AG04450 (cell line): ENCODE measurements at regions not wholly inside any gene's neighbourhood (a gene's known extent, or its start where the extent isn't known, plus 50 kb on each side); places are given as distances from the start of the nearest gene placed in this dataset.

Experiments used
- CTCF ChIA-PET: fragments of 300-600, 350-600 bp; formaldehyde crosslinking; extraction: SDS; loops from one replicate; lab custom pipeline; 2022; ENCODE audit warnings: antibody characterized with exemption, inconsistent platforms; lab: Charles Lee
- POLR2A ChIA-PET: fragments of 350-600 bp; formaldehyde crosslinking; extraction: SDS; loops from one replicate; lab custom pipeline; 2021; ENCODE audit warnings: antibody characterized with exemption, inconsistent platforms; lab: Yijun Ruan, JAX
- DNase-seq: peaks from one replicate; pipeline ENCODE4 v3.0.0-alpha.2; 2011; ENCODE audit warnings: low read depth, low spot score
- H3K27ac ChIP-seq: one replicate; pipeline ENCODE4 v1.5.1; 2012; ENCODE audit warnings: low read depth, low read length, control low read depth
- H3K27me3 ChIP-seq: one replicate; pipeline ENCODE4 v1.6.0; 2012; ENCODE audit warnings: low read length; ENCODE audit not compliant: control insufficient read depth, insufficient read depth
- H3K4me3 ChIP-seq: 2 replicates; pipeline ENCODE4 v1.5.1; 2011; ENCODE audit warnings: mild to moderate bottlenecking, low read depth, low read length, control low read depth
- H3K9me3 ChIP-seq: 2 replicates; pipeline ENCODE4 v1.5.1; 2012; ENCODE audit warnings: low read length; ENCODE audit not compliant: control insufficient read depth, insufficient read depth
- TF ChIP-seq, protein P1 (sequence below): IDR thresholded peaks from 2 replicates; pipeline ENCODE4 v1.5.1; 2011; ENCODE audit warnings: low read depth, low read length, control low read depth, inconsistent platforms

DNA sequence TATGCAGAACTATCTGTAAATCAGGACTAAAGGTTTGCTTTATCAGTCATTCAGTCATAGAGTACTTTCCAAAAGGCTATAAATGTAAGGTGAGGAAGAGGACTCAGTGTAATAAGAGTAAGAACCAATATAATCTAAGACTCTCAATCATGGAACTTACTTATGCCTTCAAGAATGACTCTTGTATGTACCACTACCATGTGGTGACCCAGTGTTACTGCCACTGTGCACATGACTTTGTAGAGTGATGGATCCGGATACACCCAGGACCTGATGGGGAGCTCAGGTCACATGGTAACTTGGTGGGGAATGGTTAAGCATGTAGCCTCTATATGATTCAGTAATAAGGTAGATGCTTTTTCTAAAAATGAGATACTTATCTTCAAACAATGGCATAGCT lies 2099.8 kb downstream of the MRPL39 start:
- Histone ChIP-seq H3K27me3 (no peaks in the 10 kb centered on the region), H3K9me3 (peaks cover 17% of the 10 kb centered on the region; the same call in 1 of the 2 replicates), H3K27ac (no peak overlapping the region), H3K4me3 (no peak overlapping the region)
- DNase-seq, result no peak
- ChIA-PET POLR2A (no interaction called here), CTCF (no interaction called here)
- TF ChIP-seq, protein P1, sequence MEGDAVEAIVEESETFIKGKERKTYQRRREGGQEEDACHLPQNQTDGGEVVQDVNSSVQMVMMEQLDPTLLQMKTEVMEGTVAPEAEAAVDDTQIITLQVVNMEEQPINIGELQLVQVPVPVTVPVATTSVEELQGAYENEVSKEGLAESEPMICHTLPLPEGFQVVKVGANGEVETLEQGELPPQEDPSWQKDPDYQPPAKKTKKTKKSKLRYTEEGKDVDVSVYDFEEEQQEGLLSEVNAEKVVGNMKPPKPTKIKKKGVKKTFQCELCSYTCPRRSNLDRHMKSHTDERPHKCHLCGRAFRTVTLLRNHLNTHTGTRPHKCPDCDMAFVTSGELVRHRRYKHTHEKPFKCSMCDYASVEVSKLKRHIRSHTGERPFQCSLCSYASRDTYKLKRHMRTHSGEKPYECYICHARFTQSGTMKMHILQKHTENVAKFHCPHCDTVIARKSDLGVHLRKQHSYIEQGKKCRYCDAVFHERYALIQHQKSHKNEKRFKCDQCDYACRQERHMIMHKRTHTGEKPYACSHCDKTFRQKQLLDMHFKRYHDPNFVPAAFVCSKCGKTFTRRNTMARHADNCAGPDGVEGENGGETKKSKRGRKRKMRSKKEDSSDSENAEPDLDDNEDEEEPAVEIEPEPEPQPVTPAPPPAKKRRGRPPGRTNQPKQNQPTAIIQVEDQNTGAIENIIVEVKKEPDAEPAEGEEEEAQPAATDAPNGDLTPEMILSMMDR, result no peak

DNA sequence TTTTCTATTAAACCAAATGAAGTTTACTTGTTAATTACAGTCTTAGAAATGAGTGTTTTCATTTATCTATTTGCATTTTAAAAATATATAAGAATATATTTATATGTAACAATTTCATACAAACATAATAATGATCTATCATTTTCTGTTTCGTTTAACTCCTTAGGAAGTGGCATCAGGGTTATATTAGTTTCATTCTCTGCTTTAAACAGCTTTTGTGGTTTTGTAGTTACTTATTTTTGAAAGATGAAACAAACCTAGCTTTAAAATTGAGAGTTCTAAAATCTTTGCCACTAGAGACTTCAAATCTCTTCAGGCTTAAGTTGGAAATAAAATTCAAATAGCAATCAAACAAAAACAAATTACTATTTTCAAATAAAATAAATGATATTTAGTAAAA lies 2110.6 kb downstream of the MRPL39 start:
- Histone ChIP-seq H3K27ac (no peak overlapping the region), H3K27me3 (no peaks in the 10 kb centered on the region), H3K9me3 (peaks cover 12% of the 10 kb centered on the region), H3K4me3 (no peak overlapping the region)
- CTCF ChIA-PET, result no interaction called here
- TF ChIP-seq, protein P1, result no peak
- DNase-seq, result no peak
- POLR2A ChIA-PET, result no interaction called here

DNA sequence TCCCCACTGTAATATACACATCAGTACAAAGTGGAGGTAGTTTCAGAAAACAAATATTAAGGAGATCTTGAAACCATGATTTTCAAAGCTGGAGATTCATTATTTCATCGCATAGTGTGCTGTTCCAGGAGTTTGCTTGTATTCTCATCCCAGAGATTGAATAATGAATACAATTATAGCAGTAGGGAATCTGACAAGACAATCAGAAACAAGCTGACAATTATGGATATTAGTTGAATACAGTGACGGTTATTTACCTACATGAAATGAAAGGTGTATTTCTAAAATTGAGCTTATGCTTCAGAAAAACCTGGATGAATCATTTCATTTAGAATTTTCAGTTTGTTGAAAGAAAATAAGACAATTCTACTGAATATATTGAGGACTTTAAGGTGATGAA lies 2119.0 kb downstream of the MRPL39 start:
- no peaks in the 10 kb centered on the region for H3K27me3 ChIP-seq
- DNase-seq, result no peak
- peaks cover 9% of the 10 kb centered on the region for H3K9me3 ChIP-seq
- no peak overlapping the region for H3K27ac ChIP-seq
- POLR2A ChIA-PET, result no interaction called here
- H3K4me3 ChIP-seq, result no peak overlapping the region
- TF ChIP-seq, protein P1, result no peak
- CTCF ChIA-PET, result no interaction called here

DNA sequence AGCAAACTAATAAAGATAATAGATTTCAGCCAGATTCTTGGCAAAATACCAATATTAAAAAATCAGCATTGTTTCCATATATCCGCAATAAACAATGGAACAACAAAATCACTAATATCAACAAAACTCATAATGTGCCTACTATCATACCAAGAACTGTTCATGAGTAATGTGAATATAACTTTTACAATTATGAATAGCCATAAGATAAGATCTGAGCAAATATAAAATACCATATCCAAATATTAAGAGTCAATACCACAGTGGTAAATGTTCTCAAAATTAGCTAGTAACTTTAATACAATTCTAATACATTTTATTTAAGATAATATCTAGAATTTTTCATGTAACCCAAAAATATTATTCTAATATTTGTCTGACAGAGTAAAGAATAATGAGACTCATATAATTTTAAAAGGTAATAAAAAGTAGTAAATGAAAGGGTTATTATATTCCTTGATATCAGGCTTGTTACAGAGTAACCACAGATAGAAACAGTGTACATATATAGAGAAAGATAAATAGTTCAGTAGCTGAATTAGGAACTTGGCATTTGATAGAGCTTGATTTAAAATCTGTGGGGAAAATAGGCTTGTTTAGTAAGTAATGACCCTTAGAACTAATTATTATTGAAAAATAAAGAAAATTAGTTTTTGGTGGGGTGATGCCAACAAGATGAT lies 2126.6 kb downstream of the MRPL39 start:
- no peak for DNase-seq
- Histone ChIP-seq H3K27ac (no peak overlapping the region), H3K4me3 (no peak overlapping the region), H3K27me3 (no peaks in the 10 kb centered on the region), H3K9me3 (peaks cover 3% of the 10 kb centered on the region; the same call in 1 of the 2 replicates)
- TF ChIP-seq, protein P1, result no peak
- ChIA-PET POLR2A (no interaction called here), CTCF (no interaction called here)

DNA sequence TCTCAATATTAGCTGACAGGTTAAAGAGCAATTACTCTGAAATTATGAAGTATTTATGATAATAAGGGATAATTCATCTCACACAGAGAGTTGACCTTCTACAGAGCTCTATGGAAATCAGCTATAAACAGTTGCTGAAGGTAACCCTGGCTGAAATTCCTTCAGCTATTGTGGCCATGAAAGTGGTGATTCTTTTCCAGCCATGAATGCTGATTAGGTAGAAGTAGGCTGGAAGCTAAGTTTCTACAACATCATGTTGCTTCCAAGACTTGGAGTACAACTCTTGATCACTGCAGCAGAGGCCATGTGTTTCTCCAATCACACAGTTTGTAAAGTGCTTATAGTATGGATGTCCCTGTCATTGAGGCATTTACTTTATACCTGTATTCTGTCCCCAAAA lies 2128.9 kb downstream of the MRPL39 start:
- Histone ChIP-seq H3K27ac (no peak overlapping the region), H3K27me3 (no peaks in the 10 kb centered on the region), H3K4me3 (no peak overlapping the region), H3K9me3 (peaks cover 7% of the 10 kb centered on the region)
- POLR2A ChIA-PET, result no interaction called here
- CTCF ChIA-PET, result no interaction called here
- TF ChIP-seq, protein P1, result no peak
- no peak for DNase-seq
